ENCODE measurements at regions not wholly inside any gene's neighbourhood (a gene's known extent, or its start where the extent isn't known, plus 50 kb on each side); places are given as distances from the start of the nearest gene placed in this dataset.
"Not testable (repeated sequence)": the region's sequence is repeated elsewhere in the genome, so short reads cannot be mapped to it uniquely, and the experiment has no call there.

DNA sequence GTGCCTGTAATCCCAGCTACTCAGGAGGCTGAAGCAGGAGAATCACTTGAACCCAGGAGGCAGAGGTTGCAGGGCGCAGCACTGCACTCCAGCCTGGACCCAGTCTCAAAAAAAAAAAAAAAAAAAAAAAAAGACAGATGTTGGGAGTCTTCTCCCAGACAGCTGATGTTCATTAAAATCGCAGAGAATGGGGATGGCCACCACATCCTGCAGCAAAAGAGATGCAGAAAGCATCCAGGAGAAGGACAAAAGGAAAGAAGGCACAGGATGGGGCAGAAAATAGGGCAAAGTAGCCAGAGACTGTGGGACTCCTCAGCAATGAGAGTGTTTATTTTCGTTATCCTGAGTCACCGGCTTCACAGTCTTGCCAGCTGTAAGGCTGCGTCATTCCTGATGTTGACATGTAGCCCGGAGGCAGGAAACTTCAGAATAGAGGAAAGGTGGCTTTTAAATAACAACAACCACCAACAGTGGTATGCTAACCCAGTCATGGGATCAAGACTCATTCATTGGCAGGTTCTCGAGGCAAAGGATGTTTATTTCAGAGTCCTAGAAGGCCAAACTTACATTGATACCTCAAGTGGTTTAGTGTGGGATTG is 149.5 kb upstream of the SVIL start:
- no peak for DNase-seq

DNA sequence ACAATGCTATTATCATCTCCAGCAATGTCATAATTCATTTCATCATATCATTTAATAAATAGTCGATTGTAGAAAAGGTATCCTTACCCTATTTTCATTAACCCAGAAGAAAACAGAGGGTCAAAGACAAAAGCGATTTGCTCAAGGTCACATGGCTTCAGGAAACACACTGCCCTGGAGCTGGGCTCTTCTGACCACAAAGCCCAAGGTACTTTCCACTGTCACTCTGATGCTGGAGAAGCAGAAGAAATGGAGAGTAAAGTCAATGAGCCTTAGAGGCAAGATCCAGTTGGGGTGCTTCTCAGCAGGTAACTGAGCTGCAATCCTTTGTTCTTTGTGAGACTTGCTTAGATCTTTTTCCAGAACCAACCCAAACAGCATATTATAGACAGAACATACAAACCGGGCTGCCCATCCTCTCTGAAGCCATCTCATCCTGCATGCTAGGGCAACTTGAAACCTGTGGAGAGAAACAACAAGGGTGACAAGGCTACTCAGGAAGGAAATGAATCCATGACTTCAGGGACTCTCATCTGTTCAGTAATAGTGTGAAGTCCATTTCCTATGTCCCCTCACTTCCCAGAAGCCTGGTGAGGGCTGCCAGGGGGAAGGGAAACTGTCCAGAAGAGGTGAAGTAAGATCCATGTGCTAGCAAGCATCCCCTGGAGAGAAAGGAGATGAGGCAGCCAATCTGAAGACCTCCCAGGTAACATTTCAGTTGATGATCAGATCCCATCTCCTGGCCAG is 148.6 kb upstream of the SVIL start:
- no peak for DNase-seq

DNA sequence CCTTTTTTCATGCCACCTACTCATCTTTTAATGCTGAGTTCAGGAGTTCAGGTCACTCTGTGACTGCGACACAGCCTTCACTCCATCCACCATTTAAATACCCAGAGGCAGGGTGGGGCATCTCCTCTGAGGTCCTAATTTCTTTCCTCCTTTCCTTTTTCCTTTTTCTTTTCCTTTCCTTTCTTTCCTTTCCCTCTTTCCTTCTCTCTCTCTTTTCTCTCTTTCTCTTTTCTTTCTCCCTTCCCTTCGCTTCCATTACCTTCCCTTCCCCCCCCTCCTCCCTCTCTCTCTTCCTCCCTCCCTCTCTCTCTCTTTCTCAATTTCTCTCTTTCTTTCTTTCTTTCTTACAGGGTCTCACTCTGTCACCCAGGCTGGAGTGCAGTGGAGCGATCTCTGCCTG is 145.9 kb upstream of the SVIL start:
- DNase-seq = no peak

DNA sequence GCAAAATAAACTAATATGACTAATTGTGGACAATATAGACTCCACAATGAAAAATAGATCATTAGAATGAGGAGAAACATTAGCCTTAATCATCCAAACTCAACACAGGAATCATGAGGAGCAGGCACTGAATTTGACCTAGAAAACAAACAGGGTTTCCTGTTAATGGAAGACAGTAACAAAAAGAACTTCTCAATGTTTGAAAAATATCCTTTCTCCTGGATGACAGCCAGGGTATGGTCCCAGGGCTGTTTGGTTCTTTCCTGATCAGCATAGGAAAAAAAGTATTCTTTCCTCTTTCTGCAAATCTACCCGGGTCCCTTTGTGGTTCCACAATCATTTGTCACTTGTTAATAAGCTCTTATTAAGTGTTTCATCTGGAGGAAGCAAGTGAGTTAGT is 145.3 kb upstream of the SVIL start:
- no peak for DNase-seq

DNA sequence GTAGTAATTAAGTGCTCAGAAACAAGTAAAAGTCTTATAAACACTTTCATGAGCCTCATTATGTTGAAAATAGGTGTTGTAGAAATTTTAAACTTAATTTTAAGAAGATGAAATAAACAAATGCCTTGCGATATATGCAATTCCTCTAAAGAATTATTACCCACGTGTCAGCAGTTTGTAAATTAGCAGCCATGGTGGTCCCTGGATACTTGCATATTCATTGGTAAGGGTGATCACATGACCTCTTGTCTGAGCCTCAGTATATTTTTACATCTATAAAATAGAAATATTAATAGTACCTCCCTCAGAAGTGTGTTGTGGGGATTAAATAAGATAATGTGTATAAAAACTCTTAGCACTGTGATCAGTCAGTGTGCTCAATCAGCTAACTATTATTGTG is 141.5 kb upstream of the SVIL start:
- DNase-seq = no peak

DNA sequence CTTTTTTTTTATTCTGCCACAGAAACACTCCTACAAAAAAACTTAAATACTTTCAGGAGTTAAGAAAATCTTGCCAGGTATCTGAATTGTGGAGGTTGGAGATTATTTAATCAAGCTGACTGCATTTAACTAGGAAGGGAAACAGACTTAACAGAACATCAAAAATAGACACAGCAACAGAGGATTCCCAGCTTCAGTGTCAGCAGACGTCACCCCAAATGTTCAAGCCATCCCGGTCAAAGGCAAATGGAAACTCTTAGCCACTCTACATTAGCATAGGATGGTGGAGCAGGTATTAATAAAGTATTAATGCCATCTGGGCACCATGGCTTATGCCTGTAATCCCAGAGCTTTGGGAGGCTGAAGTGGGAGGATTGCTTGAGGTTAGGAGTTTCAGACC is 139.7 kb upstream of the SVIL start:
- DNase-seq = no peak

DNA sequence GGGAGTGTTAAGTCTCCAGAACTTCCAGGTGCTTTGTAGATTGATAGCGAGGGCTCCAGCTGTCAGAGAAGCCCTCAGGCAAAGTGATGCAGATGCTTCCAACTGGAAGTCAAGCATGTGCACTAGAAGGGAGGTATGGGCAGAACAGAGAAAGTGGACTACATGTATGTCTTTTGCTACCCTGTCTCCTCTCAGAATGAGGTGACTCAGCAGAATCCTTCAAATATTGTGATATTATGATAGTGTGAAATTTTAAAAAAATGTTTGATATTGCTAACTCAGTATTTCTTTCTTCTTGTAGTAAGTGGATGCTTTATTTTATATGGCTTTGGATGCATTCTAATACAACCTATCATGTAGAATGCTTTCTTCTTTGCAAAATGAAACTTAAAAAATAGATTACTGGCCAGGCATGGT is 138.9 kb upstream of the SVIL start:
- no peak for DNase-seq

DNA sequence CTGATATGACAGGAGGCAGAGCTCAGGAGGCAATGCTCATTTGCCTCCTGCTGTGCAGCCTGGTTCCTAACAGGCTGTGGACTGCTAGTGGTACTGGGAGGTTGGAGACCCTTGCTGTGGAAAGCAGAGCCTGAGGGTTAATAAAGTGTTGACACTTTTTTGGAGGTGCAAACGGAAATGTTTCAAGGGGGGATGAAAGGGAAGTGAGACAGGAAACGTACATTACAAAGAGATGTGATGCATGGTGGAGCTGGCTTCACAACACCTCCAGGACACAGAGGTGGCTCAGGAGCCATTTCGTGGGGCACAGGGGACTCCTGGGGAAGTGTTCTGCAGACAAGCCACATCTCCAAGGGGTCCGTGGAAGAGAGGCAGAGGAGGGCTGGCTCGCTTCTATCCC is 137.6 kb upstream of the SVIL start:
- no peak for DNase-seq

DNA sequence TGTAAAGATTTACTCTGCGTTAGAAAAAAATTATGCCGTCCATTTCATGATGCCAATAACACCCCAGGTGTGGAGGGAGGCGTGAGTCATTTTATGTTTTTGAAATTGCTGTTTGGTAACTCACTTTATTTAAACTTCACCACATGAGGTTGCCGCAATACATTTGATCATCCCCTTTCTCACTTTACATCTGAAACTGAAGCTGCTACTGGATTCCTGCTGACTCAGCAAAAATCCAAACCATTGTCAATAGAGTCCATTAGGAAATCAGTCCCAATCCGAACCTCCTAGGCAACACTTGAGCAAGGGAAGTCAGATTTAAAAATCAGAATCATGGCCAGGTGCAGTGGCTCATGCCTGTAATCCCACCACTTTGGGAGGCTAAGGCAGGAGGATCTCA is 136.6 kb upstream of the SVIL start:
- no peak for DNase-seq

DNA sequence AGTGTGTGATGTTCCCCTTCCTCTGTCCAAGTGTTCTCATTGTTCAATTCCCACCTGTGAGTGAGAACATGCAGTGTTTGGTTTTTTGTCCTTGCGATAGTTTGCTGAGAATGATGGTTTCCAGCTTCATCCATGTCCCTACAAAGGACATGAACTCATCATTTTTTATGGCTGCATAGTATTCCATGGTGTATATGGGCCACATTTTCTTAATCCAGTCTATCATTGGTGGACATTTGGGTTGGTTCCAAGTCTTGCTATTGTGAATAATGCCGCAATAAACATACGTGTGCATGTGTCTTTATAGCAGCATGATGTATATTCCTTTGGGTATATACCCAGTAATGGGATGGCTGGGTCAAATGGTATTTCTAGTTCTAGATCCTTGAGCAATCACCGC is 134.5 kb upstream of the SVIL start:
- DNase-seq = not testable (repeated sequence)

DNA sequence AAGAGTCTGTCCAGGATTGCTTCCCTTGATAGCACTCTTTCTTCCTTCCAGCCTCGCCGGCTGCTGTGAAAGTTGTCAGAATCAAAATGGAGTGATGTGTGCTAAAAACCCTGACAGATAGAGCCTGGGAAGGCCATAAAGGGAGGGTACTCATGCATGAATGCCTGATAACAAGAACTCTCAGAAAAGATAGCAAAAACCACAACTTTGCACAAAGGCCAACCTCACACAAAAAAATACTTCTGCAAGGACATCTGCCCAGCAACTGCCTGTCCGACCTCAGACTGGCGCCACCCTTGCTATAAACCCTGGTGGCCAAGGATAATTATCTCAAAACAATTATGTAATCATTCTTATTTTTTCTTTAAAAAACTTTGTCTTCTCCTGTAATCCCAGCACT is 133.2 kb upstream of the SVIL start:
- no peak for DNase-seq

DNA sequence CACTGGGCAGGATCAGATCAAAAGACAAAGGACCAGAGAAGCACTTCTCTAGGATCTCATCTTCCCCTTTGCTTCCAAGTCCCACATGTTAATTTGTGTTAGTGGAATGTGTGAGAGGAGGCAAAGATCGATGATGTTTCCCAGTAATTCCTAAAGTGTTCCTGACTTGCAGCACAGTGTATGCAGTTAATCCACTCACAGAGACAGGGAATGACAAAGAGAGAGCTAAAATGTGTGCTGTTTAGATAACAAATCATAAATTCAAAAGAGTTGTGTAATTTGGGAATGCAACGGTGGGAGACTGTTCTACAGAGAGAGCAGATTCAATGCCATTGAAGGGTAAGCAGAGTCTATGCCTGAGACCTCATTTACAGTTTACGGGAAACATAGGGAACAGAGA is 132.0 kb upstream of the SVIL start:
- DNase-seq = no peak

DNA sequence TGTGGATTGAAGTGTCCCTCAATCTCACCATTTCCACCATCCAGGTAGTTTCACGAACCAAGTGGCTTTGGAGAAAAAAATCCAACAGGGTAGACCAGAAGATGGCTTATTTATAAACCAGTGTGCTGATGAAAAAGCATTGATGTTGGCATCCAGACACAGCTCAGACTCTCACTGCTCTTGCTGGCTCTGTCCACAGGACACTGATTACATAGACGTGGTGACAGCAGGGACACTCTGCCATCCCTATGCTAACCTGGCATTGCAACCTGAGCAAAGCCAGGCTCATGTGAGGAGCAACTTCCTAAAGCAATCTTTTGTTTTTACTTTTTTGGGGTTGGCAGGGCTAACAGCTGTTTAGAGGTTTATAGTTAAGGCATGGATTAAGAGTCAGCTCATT is 130.6 kb upstream of the SVIL start:
- DNase-seq = no peak

DNA sequence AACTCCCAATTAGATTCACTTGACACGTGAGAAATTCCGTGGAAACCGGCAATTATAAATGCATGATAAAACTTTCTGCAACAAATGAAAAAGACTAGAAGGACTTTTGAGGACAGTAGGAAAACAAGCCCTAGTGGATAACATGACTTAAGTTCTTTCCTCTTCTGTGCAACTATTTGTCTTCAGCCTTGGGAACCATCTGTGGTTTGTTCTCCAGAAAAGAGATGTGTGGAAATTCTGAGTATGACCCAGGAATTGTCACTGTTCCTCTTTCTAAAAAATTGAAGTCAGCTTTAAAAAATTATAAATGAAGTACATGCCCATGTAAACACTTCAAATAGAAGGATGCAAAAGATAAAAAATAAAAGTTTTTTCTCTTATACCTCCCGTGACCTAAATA is 128.6 kb upstream of the SVIL start:
- DNase-seq = no peak

DNA sequence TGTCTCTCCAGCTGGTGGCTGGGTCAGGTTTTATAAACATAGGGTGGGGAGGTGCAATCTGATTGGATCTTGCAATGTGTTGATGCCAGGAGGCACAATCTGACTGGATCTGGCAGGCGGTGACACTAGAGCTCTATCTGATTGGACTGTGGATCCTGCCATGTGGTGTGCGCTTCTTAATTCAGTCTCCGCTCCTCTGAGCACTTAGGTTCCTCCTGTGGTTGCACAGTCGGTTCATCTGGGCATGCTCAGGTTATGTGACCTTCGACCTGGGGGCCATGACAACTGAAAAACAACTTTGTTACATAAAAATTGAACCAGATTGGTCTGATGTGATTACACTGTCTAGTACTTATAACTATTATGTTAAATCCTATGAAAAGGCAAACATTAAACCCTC is 127.1 kb upstream of the SVIL start:
- no peak for DNase-seq

DNA sequence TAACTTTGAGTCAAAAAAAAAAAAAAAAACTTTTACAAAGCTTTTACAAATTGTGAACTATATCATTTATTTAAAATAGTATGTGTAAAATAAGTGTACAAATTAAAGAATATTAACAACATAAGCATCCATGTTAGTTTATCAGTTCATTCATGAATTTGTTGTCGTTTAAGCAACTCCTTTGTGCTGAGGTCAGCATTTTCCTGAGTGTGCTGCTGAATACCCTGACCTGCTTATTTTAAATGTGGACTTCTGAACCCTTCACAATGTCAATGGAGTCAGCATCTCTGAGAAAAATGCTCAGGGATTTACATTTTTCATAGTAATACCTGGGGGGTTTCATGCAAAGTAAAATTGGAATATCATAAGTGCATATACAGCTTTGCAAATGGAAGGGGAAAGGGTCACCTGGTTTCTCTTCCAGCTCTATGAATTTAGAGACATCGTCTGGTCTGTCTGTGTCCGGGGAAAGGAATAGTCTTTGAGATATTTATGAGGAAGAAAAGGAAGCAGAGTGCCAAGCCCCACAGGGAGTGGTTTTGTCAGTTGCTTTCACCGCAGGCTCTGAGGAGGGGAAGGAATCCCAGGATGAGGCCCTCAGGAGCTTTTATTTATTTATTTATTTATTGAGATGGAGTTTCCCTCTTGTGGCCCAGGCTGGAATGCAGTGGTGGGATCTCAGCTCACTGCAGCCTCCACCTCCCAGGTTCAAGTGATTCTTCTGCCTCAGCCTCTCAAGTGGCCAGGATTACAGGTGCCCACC is 125.5 kb upstream of the SVIL start:
- DNase-seq = no peak

DNA sequence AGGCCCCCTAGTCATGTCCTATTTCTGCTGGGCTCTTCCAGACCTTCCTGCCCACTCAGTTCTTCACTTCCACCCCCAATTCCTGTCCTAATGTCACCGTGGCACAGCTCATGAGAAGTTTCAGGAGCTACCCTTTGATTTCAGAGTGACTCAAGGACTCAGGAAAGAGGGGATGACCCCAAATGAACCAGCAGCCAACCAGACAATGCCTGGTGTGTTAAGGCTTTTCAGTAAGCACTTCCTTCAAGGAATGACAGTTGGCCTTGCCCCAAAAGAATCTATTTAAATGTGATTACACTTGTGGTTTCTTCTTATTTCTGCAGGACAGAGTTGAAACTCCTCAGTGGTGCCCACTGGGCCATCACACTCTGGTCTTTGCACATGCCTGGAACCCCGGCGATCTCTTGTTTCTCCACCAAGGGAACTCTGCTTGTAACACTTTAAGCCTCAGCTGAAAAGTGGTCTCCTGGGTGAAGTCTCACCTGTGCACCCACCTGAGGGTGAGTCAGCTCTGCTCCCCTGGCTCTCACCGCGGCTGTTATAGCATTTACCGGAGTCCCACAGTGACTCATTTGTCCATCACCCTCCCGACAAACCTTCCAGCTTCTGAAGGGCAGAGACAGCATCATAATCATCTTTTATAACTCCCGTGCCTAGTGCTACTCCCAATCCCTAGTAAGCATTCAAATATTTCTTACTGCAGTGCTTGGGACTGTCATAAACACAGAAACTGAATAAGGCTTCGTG is 123.0 kb upstream of the SVIL start:
- DNase-seq = no peak

DNA sequence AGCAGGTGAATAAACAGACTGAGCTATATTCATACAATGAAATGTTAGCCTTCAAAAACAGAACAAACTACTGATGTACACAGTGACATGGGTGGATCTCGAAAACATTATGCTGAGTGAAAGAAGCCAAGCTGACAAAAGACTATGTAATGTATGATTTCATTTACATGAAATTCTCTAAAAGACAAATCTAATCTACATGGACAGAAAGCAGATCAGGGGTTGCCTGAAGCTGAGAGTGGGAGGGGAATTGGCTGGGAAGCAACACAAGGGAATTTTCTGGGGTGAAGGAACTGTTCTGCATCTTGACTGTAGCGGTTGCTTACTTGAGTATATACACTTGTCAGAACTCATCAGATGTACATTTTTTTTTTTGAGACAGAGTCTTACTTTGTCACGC is 121.7 kb upstream of the SVIL start:
- no peak for DNase-seq

DNA sequence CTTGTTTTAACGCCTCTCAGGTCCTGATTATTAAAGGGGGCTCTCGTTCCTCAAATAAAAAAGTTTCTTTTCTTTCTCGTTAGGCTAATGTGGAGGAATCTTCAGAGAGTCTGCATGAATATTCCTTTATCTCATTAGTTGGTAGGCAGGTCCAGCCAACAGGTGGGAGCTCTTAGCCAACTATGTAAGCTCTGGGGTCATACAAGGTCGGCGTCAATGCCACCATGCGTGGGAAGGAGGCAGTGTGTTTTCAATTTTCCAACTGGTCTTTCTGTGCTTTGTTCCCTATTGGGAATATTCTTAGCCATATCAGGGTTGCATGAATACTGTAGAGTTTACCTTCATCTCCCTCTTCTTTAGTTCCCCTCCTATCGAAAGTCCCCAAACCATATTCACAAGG is 118.5 kb upstream of the SVIL start:
- DNase-seq = no peak

DNA sequence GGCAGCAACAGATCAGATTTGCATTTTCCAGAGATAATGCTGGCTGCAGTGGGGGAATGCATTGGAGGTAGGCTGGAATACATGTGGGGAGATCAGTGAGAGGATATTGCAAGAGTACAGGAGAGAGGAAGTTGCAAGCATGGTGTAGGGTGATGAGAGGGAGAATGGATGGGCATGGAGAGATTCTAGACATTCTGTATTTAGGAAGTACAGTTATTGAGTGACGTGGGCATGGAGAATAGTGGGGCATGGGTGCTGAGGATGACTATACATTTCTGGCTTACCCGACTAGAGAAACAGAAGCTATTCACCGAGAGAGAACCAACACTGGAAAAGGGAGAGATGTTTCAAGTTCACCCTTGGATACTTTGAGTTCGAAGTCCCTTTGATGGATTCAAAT is 116.9 kb upstream of the SVIL start:
- no peak for DNase-seq

DNA sequence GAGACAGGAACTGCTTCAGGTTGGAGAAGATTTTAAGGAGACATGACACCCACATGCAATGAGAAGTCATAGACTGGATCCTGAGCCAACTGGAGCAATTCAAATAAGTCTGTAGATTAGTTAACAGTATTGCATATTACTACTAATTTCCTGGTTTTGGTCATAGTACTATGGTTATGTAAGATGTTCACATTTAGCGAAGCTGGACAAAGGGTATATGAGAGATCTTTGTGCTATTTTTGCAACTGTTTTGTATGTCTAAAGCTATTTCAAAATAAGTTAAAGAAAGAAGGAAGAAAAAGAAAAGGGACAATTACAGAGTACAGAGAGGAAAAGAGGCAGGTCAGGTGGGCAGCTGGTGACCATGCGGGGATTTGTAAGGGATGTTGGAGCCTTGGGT is 116.5 kb upstream of the SVIL start:
- no peak for DNase-seq

DNA sequence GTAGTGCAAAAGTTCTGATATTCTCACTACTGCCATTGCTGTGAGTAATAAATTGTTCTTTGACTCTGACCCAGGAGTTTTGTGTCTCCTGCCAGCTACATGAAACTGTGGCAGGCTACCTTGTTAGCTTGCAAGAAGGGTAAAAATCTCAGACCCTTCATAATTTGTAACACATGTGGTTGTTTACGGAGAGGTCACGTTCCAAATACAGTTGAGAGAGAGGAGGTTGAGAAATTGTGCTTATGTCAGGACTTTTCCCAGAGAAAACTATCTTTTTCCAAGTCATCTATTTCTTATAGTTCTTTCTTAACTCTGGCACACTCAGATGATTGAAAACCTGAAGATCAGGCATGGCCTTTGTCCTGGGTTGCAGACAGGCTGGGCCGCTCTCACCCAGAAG is 114.4 kb upstream of the SVIL start:
- no peak for DNase-seq

DNA sequence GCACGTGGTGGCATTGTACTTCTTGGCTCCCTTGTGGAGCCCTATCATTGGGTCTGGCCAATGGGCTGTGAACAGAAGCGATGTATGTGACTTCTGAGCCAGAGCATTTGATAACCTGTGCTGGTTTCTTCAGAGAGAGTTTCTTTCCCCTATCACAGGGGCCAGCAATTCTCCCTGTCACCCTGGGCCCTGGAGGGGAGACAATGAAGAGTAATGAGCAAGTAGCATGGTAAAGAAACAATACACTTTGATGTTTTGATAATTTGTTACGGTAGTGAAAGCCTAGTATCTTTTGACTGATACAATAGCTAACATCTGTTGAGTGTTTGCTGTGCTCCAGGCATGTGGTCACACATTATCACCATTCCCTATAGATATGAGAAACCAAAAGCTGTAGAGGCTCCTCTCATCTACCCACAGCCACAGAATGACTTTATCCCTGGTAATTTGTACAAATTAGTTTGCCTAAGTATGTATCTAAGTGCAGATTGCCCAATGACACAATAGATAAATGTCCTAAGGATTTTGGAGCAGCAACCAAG is 113.4 kb upstream of the SVIL start:
- no peak for DNase-seq
